ENCODE measurements at regions not wholly inside any gene's neighbourhood (a gene's known extent, or its start where the extent isn't known, plus 50 kb on each side); places are given as distances from the start of the nearest gene placed in this dataset.

DNA sequence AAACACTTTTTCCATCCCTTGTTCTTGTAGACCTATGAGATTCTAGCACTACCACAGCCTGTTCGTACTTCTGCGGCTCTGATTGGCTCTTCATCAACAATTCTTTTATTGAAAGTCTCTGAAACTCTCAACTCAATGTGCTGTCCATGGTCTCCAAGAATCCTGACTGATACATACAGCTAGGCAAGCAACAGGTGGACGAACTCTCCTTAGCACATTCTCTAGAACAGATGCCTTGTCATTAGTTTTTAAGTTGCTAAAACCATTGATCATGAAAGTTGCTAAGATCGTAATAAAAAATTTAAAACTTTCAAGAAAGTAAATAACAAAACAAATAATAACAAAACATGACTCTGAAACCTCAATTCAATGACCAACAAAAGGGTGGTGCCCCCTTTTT lies 210.5 kb downstream of the EPHA4 start:
- no peaks in the 10 kb centered on the region for H3K9me3 ChIP-seq (ENCODE audit: control insufficient read depth in 2 of 2, insufficient read depth in 1 of 2, low read length in 1 of 2)
- 97% methylated on average over 4 of the region's 4 CpGs for WGBS
- H3K27ac ChIP-seq (ENCODE audit: low read depth in 1 of 2, low read length in 1 of 2) = no peak overlapping the region

DNA sequence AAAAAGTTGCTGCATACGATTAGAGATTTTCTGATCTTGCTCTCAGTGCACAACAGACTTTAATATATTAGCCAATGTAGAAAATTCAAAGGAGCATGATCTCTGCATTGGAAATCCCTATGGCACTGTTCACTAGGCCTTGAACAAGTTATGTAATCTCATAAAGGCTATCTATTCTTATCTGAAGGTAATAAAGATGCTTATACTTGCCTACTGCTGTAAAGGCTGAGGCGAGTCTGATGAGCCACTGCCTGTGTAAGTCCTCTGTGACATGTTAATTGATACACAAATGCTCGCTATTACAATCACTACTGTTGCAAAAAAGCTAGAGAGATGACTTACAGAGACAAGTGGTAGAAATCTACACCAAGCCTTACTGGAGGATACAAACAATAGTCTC lies 207.4 kb downstream of the EPHA4 start:
- no peaks in the 10 kb centered on the region for H3K27me3 ChIP-seq (ENCODE audit: control insufficient read depth in 2 of 2, insufficient read depth in 1 of 2, low read length in 1 of 2)
- peaks cover 0 to 5% of the 10 kb centered on the region in 2 donors for H3K4me1 ChIP-seq (ENCODE audit: control insufficient read depth in 2 of 2, insufficient read depth in 2 of 2, low read length in 2 of 2)
- H3K9me3 ChIP-seq (ENCODE audit: control insufficient read depth in 2 of 2, insufficient read depth in 1 of 2, low read length in 1 of 2) = no peaks in the 10 kb centered on the region
- WGBS = 78% methylated on average over 3 of the region's 3 CpGs
- H3K36me3 ChIP-seq (ENCODE audit: control insufficient read depth in 2 of 2, insufficient read depth in 2 of 2, low read length in 1 of 2) = no peaks in the 10 kb centered on the region
- H3K27ac ChIP-seq (ENCODE audit: low read depth in 1 of 2, low read length in 1 of 2) = no peak overlapping the region
- no peak overlapping the region for H3K4me3 ChIP-seq (ENCODE audit: low read length in 2 of 2)
- DNase-seq (ENCODE audit: low read depth in 6 of 9, low spot score in 9 of 9) = no peak

More for the DNA sequence above, 210.5 kb downstream of the EPHA4 start:
- Histone ChIP-seq H3K27me3 (ENCODE audit: control insufficient read depth in 2 of 2, insufficient read depth in 1 of 2, low read length in 1 of 2) (no peaks in the 10 kb centered on the region), H3K4me3 (ENCODE audit: low read length in 2 of 2) (no peak overlapping the region), H3K4me1 (ENCODE audit: control insufficient read depth in 2 of 2, insufficient read depth in 2 of 2, low read length in 2 of 2) (peaks cover 0 to 5% of the 10 kb centered on the region in 2 donors), H3K36me3 (ENCODE audit: control insufficient read depth in 2 of 2, insufficient read depth in 2 of 2, low read length in 1 of 2) (no peaks in the 10 kb centered on the region)
- DNase-seq (ENCODE audit: low read depth in 6 of 9, low spot score in 9 of 9) = no peak
